ENCODE measurements at regions not wholly inside any gene's neighbourhood (a gene's known extent, or its start where the extent isn't known, plus 50 kb on each side); places are given as distances from the start of the nearest gene placed in this dataset.

DNA sequence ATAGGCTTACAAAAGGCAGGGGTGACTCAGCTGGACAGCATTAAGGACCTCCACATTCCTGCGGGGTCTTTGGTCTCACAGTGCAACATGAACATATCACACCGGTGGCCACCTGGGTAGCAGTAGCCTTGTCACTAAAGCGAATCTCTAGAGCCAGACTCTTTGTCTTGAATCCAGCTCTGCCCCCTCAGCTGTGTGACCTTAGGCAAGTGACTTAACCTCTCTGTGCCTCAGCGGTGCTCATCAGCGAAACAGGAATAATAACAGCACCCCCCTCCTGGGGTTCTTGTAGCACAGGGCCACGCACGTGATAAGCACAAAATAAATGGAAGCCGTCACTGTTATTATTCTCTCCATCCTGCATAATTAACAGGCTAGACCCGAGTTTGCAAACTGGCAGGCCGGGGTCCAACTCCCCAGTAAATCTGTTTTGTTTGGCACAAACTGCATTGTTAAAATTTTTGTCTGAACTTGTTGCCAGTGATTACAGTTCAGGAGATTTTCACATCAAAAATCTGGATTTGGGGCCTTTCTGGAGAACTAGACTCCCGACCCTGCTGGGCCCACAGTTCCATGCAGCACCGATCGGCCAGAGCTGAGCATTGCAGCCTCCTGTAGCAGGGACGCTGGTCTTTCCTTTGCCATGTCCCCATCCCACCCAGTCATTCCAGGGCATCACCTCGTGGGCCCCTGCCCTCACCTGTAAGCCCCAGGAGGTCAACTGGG, 174.8 kb downstream of the PHETA1 start:
- WGBS (ENCODE audit: low lambda C conversion rate, missing lambda C conversion rate), result 75% methylated on average over 15 of the region's 15 CpGs
- H3K4me1 ChIP-seq (ENCODE audit: insufficient read depth), result no peaks in the 10 kb centered on the region
- no peak overlapping the region for H3K4me3 ChIP-seq
- no peaks in the 10 kb centered on the region for H3K9me3 ChIP-seq (ENCODE audit: low read depth)
- no peaks in the 10 kb centered on the region for H3K9me2 ChIP-seq (replicated peaks; ENCODE audit: insufficient read depth)
- no peaks in the 10 kb centered on the region for H3K79me2 ChIP-seq
- peaks cover 4% of the 10 kb centered on the region for H3K27me3 ChIP-seq
- no peaks in the 10 kb centered on the region for H4K20me1 ChIP-seq (ENCODE audit: insufficient read depth, poor library complexity, severe bottlenecking)
- H2AFZ ChIP-seq, result no peak overlapping the region
- no peak for DNase-seq (ENCODE audit: low spot score)
- H3K27ac ChIP-seq, result no peak overlapping the region
- no peaks in the 10 kb centered on the region for H3K36me3 ChIP-seq (replicated peaks; ENCODE audit: insufficient read depth, low read depth)
- H3K4me2 ChIP-seq, result no peak overlapping the region
- TF ChIP-seq EZH2phosphoT487 (IDR thresholded peaks at IDR 0.05; ENCODE audit: low read depth, severe bottlenecking, unreplicated experiment) (no peak), EZH2 (IDR thresholded peaks at IDR 0.05; ENCODE audit: borderline replicate concordance) (no peak)
- TF ChIP-seq, protein P1, sequence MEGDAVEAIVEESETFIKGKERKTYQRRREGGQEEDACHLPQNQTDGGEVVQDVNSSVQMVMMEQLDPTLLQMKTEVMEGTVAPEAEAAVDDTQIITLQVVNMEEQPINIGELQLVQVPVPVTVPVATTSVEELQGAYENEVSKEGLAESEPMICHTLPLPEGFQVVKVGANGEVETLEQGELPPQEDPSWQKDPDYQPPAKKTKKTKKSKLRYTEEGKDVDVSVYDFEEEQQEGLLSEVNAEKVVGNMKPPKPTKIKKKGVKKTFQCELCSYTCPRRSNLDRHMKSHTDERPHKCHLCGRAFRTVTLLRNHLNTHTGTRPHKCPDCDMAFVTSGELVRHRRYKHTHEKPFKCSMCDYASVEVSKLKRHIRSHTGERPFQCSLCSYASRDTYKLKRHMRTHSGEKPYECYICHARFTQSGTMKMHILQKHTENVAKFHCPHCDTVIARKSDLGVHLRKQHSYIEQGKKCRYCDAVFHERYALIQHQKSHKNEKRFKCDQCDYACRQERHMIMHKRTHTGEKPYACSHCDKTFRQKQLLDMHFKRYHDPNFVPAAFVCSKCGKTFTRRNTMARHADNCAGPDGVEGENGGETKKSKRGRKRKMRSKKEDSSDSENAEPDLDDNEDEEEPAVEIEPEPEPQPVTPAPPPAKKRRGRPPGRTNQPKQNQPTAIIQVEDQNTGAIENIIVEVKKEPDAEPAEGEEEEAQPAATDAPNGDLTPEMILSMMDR (IDR thresholded peaks at IDR 0.05; ENCODE audit: poor library complexity), result no peak

DNA sequence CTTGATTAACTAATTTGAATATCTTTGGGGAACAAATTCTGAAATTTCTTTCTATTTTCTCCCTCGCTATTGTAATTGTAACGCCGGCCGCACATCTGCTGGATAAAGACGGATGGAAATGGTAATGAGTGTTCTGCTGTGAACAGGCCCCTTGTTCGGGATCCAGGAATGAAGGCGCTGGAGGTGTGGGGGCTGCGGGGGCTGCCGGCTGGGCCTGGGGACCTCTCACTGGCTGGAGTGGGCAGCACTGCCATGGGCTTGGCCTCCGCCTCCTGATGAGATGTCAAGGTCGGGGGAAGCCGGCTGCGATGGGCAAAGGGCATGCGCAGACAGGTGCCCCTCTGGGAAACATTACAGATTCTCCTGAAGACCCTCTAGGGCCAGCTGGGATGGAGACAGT, 175.4 kb downstream of the PHETA1 start:
- no peaks in the 10 kb centered on the region for H4K20me1 ChIP-seq (ENCODE audit: insufficient read depth, poor library complexity, severe bottlenecking)
- no peak overlapping the region for H3K4me2 ChIP-seq
- H2AFZ ChIP-seq, result no peak overlapping the region
- no peaks in the 10 kb centered on the region for H3K4me1 ChIP-seq (ENCODE audit: insufficient read depth)
- WGBS (ENCODE audit: low lambda C conversion rate, missing lambda C conversion rate), result 91% methylated on average over 14 of the region's 14 CpGs
- TF ChIP-seq EZH2phosphoT487 (IDR thresholded peaks at IDR 0.05; ENCODE audit: low read depth, severe bottlenecking, unreplicated experiment), result no peak
- TF ChIP-seq EZH2 (IDR thresholded peaks at IDR 0.05; ENCODE audit: borderline replicate concordance), result no peak
- TF ChIP-seq, protein P1 (IDR thresholded peaks at IDR 0.05; ENCODE audit: poor library complexity), result no peak
- no peaks in the 10 kb centered on the region for H3K9me2 ChIP-seq (replicated peaks; ENCODE audit: insufficient read depth)
- H3K9me3 ChIP-seq (ENCODE audit: low read depth), result no peaks in the 10 kb centered on the region
- H3K4me3 ChIP-seq, result no peak overlapping the region
- no peaks in the 10 kb centered on the region for H3K79me2 ChIP-seq
- peaks cover 4% of the 10 kb centered on the region for H3K27me3 ChIP-seq
- no peak for DNase-seq (ENCODE audit: low spot score)
- H3K36me3 ChIP-seq (replicated peaks; ENCODE audit: insufficient read depth, low read depth), result no peaks in the 10 kb centered on the region
- H3K27ac ChIP-seq, result no peak overlapping the region

DNA sequence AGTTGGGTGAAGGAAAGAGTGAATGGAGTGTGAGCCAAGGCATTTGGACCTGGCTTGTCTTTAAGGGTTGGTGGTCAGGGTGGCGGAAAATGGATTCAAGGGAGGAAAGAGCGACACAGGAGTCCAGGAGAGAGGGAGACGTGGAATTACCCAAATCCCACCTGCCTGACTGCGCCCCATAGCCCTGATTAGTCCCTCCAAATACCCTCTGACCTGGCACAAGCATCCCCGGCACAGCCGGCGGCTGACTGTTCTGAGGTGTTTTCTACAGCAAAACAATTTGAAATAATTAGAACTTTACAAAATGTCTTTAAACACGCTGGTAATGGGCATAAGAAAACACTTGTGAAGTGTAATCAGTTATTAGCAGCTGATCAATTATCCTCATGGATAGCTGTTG, 175.8 kb downstream of the PHETA1 start:
- Histone ChIP-seq H3K4me3 (no peak overlapping the region), H3K9me2 (replicated peaks; ENCODE audit: insufficient read depth) (no peaks in the 10 kb centered on the region), H3K9me3 (ENCODE audit: low read depth) (no peaks in the 10 kb centered on the region), H2AFZ (no peak overlapping the region), H3K4me2 (no peak overlapping the region), H3K4me1 (ENCODE audit: insufficient read depth) (no peaks in the 10 kb centered on the region), H3K79me2 (no peaks in the 10 kb centered on the region), H3K36me3 (replicated peaks; ENCODE audit: insufficient read depth, low read depth) (no peaks in the 10 kb centered on the region), H4K20me1 (ENCODE audit: insufficient read depth, poor library complexity, severe bottlenecking) (no peaks in the 10 kb centered on the region), H3K27ac (no peak overlapping the region), H3K27me3 (peaks cover 4% of the 10 kb centered on the region)
- TF ChIP-seq EZH2 (IDR thresholded peaks at IDR 0.05; ENCODE audit: borderline replicate concordance), result no peak
- TF ChIP-seq EZH2phosphoT487 (IDR thresholded peaks at IDR 0.05; ENCODE audit: low read depth, severe bottlenecking, unreplicated experiment), result no peak
- TF ChIP-seq, protein P1 (IDR thresholded peaks at IDR 0.05; ENCODE audit: poor library complexity), result no peak
- DNase-seq (ENCODE audit: low spot score), result no peak
- 87% methylated on average over 8 of the region's 8 CpGs for WGBS (ENCODE audit: low lambda C conversion rate, missing lambda C conversion rate)

Measured in hepatocyte (in vitro differentiated cells).